Activated T-cell treated with anti-CD3 and anti-CD28 coated beads for 24 hours (primary cell): ENCODE measurements at regions not wholly inside any gene's neighbourhood (a gene's known extent, or its start where the extent isn't known, plus 50 kb on each side); places are given as distances from the start of the nearest gene placed in this dataset.

Source experiments
- DNase-seq: peaks from one replicate; pipeline ENCODE4 v3.0.0-alpha.2; 2020; ENCODE audit warnings: low read depth

DNA sequence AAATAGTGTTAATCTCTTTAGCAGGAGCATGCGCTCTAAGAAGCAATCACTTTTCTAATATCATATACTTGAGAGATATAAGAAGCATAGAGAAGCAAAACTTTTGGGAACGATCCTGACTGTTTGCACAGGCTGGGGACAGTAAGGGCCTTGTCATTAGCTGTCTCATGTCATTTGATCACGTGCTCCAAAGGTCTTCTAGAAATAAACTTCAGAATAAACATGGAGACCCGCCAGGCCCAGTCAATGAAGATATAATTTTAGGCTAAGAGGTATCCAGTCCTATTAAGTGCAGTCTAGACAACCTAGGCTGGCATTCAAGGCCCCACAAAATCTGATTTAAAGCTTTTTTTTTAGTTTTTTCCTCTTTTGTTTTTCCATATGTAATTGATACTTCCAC lies 111.0 kb upstream of the APC start:
- no peak for DNase-seq

GRCh38 chr5:112628214-112628980 lies 109.3 kb upstream of the APC start:
- DNase-seq = no peak

DNA sequence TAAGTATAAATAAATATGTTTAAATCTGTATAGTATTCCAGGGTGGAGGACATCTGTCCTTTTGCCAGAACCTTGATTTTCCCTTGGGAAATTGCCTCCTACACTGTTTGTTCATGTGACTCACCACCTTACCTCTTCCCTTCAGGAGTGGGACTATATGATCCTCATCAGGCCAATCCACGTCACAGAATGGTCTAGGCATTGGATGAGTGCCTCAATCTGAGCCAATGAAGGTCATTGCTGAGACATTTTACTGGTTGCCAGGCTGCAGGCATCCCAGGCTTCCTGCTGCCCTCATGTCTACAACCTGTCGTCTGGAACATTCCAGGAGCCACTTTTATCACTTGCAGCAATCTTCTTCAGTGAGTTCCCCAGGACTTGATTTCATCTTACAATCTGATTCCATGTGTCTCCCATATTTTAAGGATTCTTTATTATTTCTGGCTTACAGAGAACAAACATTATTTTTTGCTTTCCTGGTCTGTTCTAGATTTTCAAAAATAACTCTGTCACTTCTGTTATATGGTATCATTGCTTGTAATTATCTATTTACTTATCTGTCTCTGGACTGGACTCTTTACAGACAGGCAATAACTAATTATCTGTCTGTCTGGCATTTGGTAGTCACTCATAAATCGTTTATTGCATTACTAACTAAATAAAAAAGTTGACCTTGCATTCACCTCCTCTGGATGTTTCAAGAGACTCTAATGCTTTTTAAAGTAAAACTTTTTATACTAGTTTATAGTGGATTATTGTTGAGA lies 107.3 kb upstream of the APC start:
- DNase-seq = no peak

- DNase-seq = no peak
Measured at GRCh38 chr5:112634166-112634565, 103.5 kb upstream of the APC start.

DNA sequence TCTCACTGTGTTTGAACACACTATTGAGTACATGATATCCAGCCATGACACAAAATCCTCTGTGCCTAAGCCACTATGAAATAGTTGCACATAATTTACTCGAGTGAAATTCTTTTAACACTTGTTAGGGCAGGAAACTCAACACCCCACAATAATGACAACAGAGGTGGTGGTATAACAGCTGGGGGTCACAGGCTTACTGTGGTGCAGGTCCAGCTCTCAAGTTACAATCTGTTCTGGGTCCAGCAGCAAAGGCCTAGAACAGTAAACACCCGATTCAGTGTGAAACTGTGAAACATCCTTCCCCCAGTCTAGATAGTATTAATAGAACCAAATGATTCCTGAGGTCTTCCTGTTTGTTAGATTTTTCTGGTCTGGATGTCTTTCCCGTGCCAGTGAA lies 102.9 kb upstream of the APC start:
- DNase-seq = no peak

GRCh38 chr5:112635276-112635675 lies 102.4 kb upstream of the APC start:
- no peak for DNase-seq

DNA sequence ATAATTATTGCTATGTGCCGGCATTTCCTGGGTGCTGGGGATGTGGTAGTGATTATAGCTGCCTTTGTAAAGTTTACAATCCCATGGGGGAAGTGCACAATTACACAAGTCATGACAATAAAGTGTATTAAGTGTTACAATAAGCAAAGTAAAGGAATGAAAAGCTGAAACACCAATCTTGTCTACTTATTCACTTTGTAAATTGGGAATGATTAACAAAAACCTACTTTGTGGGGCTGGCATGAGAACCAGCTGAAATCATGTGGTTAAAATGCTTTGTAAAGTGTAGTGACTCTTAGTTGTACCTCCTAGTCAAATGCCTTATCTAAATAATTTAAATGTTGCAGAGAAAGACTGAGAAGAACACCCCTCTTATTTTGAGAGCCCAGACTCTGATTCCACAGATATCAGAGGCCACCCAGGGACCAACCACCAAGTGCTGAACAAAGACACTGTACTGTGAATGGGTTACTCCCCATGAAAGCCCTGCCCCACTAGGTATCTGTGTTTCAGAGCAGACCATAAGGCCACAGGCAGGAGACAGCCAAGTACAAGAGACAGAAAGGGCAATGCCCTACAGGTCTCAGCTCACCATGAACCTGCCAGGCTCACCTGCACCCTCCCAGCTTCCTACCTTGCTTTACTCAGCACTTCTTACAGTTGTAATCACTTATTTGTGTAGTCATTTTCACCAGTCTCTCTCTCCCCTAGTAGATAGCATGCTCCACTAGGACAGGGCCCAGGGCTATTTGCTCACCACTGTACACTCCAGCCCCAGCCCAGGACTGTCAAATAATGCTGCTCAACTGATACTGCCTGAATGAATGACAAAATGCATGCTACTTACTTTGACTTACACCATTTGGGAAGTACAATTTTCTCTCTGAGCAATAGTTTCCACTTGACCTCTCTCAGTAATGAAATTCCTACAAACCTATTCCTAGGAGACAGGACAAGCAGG lies 101.6 kb upstream of the APC start:
- no peak for DNase-seq

GRCh38 chr5:112636751-112637150 lies 100.9 kb upstream of the APC start:
- no peak for DNase-seq

- no peak for DNase-seq
Measured at GRCh38 chr5:112637343-112637742, 100.3 kb upstream of the APC start.

- DNase-seq = no peak
Measured at GRCh38 chr5:112640546-112640945, 97.1 kb upstream of the APC start.

DNA sequence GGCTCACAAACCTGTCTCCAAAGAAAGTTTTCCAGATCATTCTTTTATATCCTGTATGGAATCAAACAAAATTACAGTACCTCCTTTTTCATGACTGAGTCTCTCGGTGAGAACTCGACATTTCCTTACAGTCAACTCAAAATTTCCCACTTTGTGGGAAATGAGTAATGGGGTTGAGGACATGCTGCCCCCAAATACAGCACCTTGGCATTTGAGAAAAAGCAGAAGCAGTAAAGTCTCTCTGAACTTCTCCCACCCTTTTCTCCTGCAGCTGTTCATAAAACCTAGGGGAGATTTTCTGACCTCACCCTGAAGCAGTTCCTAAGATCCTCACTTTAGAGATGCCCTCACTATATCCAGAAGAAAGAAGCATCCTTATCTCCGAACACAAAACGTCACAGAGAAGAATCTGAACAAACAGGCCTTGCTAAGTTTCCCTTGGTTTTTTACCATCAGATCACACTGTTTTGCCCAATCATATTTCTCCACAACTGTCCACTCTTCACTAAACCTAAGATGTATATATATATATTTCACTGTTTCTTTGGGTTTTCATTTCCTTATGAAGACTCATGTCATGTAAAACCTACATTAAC lies 96.1 kb upstream of the APC start:
- no peak for DNase-seq

DNA sequence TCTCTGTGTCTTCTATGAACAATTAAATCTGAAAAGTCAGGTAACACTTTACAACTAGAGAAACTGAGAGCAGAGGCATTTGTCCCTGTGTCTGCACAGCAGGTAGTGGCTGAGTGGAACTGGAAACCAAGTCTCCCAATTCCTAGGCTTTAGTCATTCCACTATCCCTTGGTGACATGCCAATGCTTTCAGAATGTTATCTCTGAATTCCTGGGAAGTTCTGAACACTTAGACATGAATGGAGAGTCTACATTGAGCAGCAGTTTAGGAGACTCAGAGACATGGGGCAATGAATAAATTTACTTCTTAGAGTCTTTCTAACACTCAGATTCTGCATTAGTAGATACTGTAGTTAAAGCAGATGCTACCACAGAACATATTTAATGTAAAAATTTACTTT lies 94.8 kb upstream of the APC start:
- DNase-seq = no peak

- no peak for DNase-seq
Measured at GRCh38 chr5:112643339-112643971, 94.2 kb upstream of the APC start.

DNA sequence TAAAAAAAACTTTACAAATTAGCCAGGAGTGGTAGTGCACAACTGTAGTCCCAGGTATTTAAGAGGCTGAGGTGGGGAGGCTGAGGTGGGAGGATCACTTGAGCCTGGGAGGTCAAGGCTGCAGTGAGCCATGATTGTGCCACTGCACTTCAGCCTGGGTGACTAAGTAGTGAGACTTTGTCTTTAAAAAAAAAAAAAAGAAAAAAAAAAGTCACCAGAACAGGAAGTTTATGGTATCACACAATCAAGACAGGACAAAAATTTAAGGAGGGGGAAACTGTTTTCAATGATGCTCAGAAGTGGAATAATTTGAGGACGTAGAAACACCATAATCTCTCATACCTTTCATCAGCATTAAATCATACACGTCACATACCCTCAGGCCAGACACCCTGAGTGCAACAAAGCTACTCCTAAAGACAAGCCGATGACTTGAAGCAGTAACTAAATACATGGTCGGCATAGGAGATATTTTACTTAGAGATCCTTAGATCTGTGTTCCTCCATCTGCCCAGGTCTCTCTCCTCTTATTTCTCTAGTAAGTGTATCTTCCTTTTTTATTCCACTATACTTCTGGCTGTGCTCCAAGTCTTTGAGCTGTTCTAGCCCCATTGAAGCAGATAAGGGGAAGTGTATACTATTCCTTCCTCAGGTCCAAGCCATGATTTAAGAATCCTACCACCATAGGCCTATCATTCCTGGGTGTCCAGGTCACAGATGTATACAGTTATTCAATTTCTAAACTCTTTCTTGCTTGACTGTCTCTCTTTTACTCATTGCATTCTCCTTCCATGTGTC lies 91.3 kb upstream of the APC start:
- DNase-seq = no peak

- DNase-seq = no peak
Measured at GRCh38 chr5:112647428-112647827, 90.3 kb upstream of the APC start.

DNA sequence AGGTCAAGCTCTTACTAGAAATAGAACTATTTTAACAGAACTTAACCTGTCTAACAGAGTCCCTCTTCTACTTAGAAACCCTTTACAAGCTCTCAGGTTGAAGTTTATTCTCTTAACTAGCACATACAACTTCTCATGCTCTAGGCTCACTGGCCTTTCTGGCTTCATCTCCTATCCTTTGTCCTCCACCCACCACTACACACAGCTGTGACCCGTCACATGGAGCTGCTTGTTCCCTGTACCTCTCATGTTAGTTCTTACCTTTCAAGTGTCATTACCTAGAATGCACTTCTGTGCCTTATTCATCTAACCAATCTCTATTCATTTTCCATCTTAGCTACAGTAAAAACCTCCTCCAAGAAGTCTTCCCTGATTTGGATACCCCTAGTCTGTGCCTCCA lies 89.4 kb upstream of the APC start:
- DNase-seq = no peak

GRCh38 chr5:112649882-112650281 lies 87.8 kb upstream of the APC start:
- no peak for DNase-seq

DNA sequence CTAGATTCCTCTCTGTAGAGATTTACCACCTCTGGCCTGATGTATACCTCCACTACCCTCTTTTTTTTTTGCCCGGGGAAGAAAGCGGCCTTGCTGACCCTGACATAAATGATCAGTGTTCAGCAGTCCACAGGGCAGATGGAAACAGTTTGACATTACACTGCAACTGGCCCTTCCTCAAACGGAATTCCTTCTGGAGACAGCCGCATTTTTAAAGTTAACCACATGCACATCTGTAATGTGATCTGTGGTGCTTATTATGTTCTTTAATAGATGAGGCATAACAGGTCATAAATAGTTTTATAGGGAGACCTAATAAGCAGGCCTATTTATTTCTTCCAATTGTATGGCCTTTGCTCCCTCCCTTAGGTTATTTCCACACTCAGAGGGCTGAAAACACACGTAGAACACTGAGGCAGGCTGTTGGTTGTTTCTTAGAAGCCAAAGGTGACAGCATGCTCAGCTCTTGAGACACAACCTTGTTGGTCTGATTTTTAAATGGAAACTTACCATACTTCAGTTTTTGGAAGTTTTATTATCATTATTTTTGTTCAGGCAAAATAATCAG lies 84.0 kb upstream of the APC start:
- DNase-seq = no peak

- no peak for DNase-seq
Measured at GRCh38 chr5:112655513-112655912, 82.2 kb upstream of the APC start.

DNA sequence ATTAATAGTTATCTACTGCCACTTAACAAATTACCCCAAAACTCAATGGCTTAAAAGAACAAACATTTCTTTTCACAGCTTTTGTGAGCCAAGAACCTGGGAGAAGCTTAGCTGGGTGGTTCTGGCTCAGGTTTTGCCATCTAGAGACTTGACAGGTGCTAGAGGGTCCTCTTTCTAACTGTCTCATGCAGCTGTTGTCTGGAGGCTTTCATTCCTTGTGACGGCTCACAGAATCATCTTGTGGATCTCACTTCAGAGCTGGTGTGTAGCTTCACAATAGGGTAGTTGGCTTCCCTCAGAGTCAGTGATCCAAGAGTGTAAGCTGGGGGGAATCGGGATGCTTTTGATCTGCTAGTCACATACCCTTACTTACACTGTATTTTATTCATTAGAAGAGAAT lies 81.2 kb upstream of the APC start:
- DNase-seq = no peak
